Lung (tissue), 11 donors: ENCODE measurements at regions not wholly inside any gene's neighbourhood (a gene's known extent, or its start where the extent isn't known, plus 50 kb on each side); places are given as distances from the start of the nearest gene placed in this dataset.

ENCODE experiments used
- ATAC-seq: fragments of 200-7000 bp; cut with Tn5 transposase; one replicate; pipeline ENCODE4 v1.9.1; 2020; ENCODE audit warnings: moderate number of reproducible peaks; ENCODE audit not compliant: insufficient read depth, low FRiP score
- DNase-seq, 3 donors: peaks; one replicate each; pipeline ENCODE4 v3.0.0-alpha.2; 2013 to 2017
- H3K27ac ChIP-seq, 2 donors: one replicate each; pipeline ENCODE4 v1.5.1; 2013; ENCODE audit warnings: mild to moderate bottlenecking in 2 of 2, moderate library complexity in 2 of 2, control low read depth in 1 of 2, inconsistent platforms in 1 of 2, low read depth in 1 of 2, low read length in 1 of 2
- H3K27me3 ChIP-seq, 3 donors: one replicate each; pipeline ENCODE4 v1.5.1; 2013; ENCODE audit warnings: low read length in 2 of 3; ENCODE audit not compliant: control insufficient read depth in 3 of 3, insufficient read depth in 3 of 3
- H3K36me3 ChIP-seq, 4 donors: one replicate each; pipeline ENCODE4 v1.5.1; 2013; ENCODE audit warnings: low read length in 4 of 4, mild to moderate bottlenecking in 1 of 4, moderate library complexity in 1 of 4; ENCODE audit not compliant: control insufficient read depth in 4 of 4, insufficient read depth in 4 of 4
- H3K4me1 ChIP-seq, 5 donors: one replicate each; pipeline ENCODE4 v1.5.1; 2013; ENCODE audit warnings: low read length in 5 of 5, mild to moderate bottlenecking in 2 of 5, moderate library complexity in 1 of 5; ENCODE audit not compliant: control insufficient read depth in 5 of 5, insufficient read depth in 5 of 5
- H3K4me3 ChIP-seq: one replicate; pipeline ENCODE4 v1.5.1; 2013; ENCODE audit warnings: mild to moderate bottlenecking, control low read depth, moderate library complexity
- H3K9ac ChIP-seq, 2 donors: one replicate each; pipeline ENCODE4 v1.5.1; 2013; ENCODE audit warnings: low read length in 2 of 2, control low read depth in 1 of 2; ENCODE audit not compliant: insufficient read depth in 1 of 2
- H3K9me3 ChIP-seq, 4 donors: one replicate each; pipeline ENCODE4 v1.5.1; 2013; ENCODE audit warnings: low read length in 3 of 4, mild to moderate bottlenecking in 1 of 4, moderate library complexity in 1 of 4; ENCODE audit not compliant: control insufficient read depth in 4 of 4, insufficient read depth in 3 of 4
- WGBS, 2 donors: extraction: QIAGEN DNeasy Blood & Tissue Kit; methylation state at CpG; one replicate each; pipeline ENCODE4 v1.1.7; 2013; 5-methylcytosine and 5-hydroxymethylcytosine counted together
- TF ChIP-seq, protein P1 (sequence below): IDR thresholded peaks from 2 replicates; pipeline ENCODE4 v1.5.1; 2012; ENCODE audit warnings: mild to moderate bottlenecking; ENCODE audit errors: control extremely low read depth, extremely low read depth
- donor health status: control.
- donor health status: control.
- donor health status: Bipolar disorder and iron deficiency.
- donor health status: healthy.
- donor health status: DM: yes; HTN: yes; CAD: no.

GRCh38 chr11:103832762-103833161 is 203.7 kb upstream of the DDI1 start:
- H3K27ac ChIP-seq = no peak overlapping the region
- H3K27me3 ChIP-seq = no peaks in the 10 kb centered on the region
- TF ChIP-seq, protein P1, sequence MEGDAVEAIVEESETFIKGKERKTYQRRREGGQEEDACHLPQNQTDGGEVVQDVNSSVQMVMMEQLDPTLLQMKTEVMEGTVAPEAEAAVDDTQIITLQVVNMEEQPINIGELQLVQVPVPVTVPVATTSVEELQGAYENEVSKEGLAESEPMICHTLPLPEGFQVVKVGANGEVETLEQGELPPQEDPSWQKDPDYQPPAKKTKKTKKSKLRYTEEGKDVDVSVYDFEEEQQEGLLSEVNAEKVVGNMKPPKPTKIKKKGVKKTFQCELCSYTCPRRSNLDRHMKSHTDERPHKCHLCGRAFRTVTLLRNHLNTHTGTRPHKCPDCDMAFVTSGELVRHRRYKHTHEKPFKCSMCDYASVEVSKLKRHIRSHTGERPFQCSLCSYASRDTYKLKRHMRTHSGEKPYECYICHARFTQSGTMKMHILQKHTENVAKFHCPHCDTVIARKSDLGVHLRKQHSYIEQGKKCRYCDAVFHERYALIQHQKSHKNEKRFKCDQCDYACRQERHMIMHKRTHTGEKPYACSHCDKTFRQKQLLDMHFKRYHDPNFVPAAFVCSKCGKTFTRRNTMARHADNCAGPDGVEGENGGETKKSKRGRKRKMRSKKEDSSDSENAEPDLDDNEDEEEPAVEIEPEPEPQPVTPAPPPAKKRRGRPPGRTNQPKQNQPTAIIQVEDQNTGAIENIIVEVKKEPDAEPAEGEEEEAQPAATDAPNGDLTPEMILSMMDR = no peak
- DNase-seq (no peak), ATAC-seq (no peak)
- peaks cover 0 to 3% (median 0%) of the 10 kb centered on the region in 5 donors for H3K4me1 ChIP-seq
- no peaks in the 10 kb centered on the region for H3K36me3 ChIP-seq
- no peak overlapping the region for H3K9ac ChIP-seq
- 83 to 86% methylated on average over 3 of the region's 3 CpGs for WGBS, 2 donors
- no peak overlapping the region for H3K4me3 ChIP-seq
- peaks cover 0 to 13% (median 2%) of the 10 kb centered on the region in 4 donors for H3K9me3 ChIP-seq

- Histone ChIP-seq H3K9ac (no peak overlapping the region), H3K9me3 (no peaks in the 10 kb centered on the region), H3K4me1 (peaks cover 0 to 6% (median 2%) of the 10 kb centered on the region in 5 donors), H3K27me3 (no peaks in the 10 kb centered on the region), H3K4me3 (no peak overlapping the region), H3K27ac (no peak overlapping the region), H3K36me3 (no peaks in the 10 kb centered on the region)
- TF ChIP-seq, protein P1 = no peak
- DNase-seq (no peak), ATAC-seq (no peak)
- 78 to 82% methylated on average over 6 of the region's 6 CpGs for WGBS, 2 donors
These were observed 194.2 kb upstream of the DDI1 start for GRCh38 chr11:103842191-103842590.

- TF ChIP-seq, protein P1 = no peak
- H3K27ac ChIP-seq = no peak overlapping the region
- H3K4me3 ChIP-seq = no peak overlapping the region
- H3K9me3 ChIP-seq = no peaks in the 10 kb centered on the region
- H3K36me3 ChIP-seq = no peaks in the 10 kb centered on the region
- no peak overlapping the region for H3K9ac ChIP-seq
- ATAC-seq (no peak), DNase-seq (no peak)
- peaks cover 0 to 6% (median 2%) of the 10 kb centered on the region in 5 donors for H3K4me1 ChIP-seq
- H3K27me3 ChIP-seq = no peaks in the 10 kb centered on the region
- WGBS, 2 donors = 76 to 80% methylated on average over 2 of the region's 2 CpGs
These were observed 193.6 kb upstream of the DDI1 start for GRCh38 chr11:103842795-103843194.
